ENCODE measurements at regions not wholly inside any gene's neighbourhood (a gene's known extent, or its start where the extent isn't known, plus 50 kb on each side); places are given as distances from the start of the nearest gene placed in this dataset.

DNA sequence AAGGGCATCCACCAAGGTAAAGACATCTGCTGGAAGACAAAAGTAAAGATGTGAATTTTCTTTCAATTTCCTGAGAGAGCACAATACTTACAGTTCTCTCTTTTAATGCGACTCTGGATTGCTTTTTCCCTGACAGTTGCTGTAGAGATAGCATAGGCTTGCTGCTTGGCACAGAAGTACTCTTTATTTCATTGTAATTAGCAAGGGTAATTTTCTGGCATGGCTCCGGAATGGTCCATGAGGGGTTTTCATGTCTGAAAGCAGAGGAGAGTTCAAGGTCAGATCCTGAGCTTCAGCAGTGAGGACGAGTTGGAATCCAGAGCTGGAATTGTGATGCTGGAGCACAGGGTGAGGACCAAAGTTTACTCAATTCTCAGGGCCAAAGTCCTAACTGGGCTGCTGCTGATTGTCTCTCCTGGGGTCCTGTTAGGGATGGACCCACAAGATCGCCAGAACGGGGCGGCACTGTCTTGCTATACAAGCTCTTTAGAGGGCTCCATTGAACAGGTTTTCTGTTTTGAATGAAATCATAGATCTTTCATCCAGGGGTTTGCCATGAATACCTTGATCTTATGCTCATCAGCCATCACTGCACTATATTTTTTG is 190.0 kb upstream of the MKI67 start:
- DNase-seq (ENCODE audit: low read depth, low spot score), result no peak

DNA sequence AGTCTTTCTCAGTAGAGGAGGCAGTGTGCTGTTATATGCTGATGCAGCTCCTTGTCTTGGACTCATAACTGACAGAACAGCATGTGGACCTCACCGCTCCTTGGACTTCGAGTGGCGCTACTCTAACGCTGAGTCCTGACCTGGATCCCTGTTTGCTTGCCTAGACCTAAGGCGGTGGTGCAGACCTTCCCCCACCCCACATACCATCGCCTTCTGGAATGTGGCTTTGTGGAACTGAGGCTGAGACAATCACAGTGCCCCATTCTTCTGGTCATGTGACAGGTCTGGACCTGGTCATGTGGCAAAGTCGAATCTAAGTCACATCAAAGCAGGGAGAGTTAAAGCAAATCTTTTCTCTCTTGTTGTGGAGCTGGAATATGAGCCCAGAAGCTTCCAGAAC is 190.7 kb upstream of the MKI67 start:
- no peak for DNase-seq (ENCODE audit: low read depth, low spot score)

DNA sequence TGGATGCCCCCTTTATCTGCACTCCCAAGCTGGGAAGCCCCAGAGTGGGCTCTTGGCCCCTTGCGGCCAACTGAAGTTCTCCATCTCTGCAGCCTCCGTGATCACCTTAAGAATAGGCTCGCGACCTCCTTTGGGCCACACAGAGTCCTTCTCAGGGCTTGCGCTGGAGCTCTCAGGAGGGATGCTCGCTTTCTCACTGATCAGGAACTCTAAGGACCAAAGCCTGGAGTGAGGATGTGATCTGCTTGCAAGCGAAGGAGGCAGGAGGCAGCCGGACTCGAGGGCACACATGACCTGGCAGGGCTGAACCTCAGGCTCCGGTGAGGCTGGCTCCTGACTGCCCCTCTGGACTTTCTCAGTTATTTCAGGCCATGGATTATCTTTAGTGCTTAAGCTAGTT is 192.1 kb upstream of the MKI67 start:
- no peak for DNase-seq (ENCODE audit: low read depth, low spot score)

DNA sequence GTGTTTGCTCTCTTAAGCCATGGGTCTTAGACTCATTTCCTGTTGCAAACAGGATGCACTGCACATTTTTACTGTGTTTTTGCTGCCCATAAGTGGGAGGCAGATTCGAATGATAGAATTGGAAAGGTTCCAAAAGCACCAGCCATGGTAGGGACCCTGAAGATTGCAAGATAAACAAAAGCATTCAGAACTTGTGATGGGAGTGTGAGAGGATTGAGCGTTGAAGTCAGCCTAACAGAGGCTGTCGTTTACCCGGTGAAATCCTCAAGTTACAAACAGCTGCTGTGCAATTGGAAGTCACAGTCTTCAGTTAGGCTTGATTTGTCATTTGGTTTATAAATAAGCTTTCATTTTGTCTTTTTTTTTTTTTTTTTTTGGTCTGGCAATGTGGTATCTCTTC is 192.7 kb upstream of the MKI67 start:
- DNase-seq (ENCODE audit: low read depth, low spot score), result no peak

- no peak for DNase-seq (ENCODE audit: low read depth, low spot score)
Measured at GRCh38 chr10:128322106-128322505, 195.9 kb upstream of the MKI67 start.

- DNase-seq (ENCODE audit: low read depth, low spot score), result no peak
Measured at GRCh38 chr10:128322950-128323349, 196.7 kb upstream of the MKI67 start.

DNA sequence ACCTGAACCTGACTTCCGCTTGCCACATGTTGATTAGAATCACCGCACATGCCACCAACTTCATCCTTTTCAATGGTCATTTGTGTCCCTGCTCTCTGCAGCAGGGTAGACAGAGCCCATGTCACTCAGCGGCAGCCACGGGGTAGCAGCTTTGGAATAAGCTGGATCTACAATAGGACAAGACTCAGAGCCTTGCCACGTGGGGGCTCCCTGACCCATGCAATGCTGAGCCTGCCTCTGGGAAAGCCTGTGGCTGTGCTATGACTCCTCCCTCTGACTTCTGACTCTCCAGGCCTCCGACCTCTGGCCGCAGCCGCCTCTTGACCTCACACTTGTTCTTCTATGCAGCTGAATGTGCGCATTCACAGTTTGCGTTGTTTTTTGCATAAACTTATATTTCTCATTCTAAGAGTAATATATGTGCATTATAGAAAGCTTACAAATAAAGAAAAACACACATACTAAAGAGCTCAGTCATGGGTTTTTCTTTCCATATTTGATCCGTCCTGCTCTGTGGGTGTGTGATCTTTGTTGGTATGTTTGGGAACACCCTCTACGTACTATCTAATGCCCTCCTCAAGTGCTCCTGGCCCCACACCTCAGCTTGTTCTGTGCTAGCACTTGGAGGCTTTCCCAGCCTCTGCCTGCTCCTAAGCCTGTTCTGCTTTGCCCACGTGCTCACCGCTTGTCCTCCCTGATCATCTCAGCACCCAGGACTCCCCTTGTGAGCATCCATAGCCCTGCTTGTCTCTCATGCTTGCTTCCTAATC is 198.0 kb upstream of the MKI67 start:
- no peak for DNase-seq (ENCODE audit: low read depth, low spot score)

GRCh38 chr10:128325788-128326187 is 199.6 kb upstream of the MKI67 start:
- DNase-seq (ENCODE audit: low read depth, low spot score), result no peak

GRCh38 chr10:128326251-128326650 is 200.0 kb upstream of the MKI67 start:
- no peak for DNase-seq (ENCODE audit: low read depth, low spot score)

DNA sequence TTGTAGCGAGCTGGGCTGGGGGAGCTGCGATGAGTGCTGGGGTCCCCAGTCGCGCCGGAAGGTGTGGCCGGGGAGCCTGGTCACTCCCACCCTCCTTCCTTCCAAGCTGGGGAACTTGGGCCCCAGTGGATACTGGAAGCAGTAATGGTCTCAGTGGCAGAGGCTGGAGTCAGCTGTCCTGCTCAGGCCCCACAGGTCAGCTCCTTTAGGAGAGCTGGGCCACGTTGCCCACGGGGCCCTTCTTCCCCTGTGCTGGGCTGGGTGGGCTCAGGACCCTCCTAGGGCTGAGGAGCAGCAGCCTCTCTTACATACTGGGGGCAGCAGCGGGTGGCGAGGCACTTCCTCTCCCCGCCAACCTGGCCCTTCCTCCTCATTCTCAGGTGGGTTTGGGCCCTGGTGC is 200.6 kb upstream of the MKI67 start:
- DNase-seq (ENCODE audit: low read depth, low spot score), result no peak

DNA sequence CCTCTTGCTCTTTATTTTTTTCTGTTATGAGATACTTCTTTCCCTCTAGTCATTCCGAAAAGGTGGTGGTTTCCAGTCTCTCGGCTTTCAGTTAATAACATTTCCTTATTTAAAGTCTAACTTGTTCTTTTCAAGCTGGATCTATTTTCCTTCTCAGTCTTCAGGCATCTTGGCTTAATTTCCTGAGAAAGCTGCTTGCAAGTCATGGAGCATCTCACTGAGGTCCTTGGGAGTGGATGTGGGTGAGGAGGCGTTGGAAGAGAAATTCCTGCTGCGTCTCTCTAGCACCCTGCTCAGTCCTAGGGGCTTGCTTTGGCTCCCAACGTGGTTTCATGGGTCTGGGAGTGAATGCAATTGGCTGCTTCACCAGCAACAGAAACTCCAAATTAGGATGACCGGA is 210.2 kb upstream of the MKI67 start:
- DNase-seq (ENCODE audit: low read depth, low spot score), result no peak

- DNase-seq (ENCODE audit: low read depth, low spot score), result no peak
Measured at GRCh38 chr10:128337860-128338378, 211.7 kb upstream of the MKI67 start.

- DNase-seq (ENCODE audit: low read depth, low spot score), result no peak
Measured at GRCh38 chr10:128338951-128339350, 212.7 kb upstream of the MKI67 start.

GRCh38 chr10:128339753-128340152 is 213.5 kb upstream of the MKI67 start:
- DNase-seq (ENCODE audit: low read depth, low spot score), result no peak

DNA sequence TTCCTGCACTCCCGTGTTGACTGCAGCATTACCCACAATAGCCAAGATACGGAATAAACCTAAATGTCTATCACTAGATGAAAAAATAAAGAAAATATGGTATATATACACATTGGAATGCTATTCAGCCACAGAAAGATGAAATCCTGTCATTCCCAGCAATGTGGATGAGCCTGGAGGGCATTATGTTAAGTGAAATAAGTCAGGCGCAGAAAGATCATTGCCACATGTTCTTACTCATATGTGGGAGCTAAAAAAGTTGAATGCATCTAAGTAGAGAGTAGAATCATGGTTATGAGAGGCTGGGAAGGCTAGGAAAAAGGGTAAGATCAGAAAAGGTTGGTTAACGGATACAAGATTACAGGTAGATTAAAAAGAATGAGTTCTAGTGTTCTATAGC is 219.1 kb upstream of the MKI67 start:
- DNase-seq (ENCODE audit: low read depth, low spot score), result no peak

DNA sequence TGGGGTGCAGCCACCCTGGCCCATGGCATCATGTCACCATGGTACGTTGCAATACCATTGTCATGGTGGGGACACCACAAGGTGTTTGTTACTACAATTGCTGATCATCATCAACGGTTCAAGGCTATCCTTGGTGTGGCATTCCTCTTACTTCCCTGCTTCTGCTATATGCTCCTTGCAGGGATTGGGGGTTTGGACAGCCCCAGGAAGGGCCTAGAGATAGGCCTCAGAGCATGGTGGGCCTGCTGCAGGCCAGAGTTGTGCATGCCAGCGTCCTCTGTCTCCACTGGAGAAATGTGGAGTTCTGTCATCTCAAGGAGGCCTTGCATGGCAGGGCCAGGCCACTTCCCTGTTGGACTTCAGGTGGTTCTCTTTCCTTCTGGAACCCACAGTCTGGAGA is 234.6 kb upstream of the MKI67 start:
- no peak for DNase-seq (ENCODE audit: low read depth, low spot score)

DNA sequence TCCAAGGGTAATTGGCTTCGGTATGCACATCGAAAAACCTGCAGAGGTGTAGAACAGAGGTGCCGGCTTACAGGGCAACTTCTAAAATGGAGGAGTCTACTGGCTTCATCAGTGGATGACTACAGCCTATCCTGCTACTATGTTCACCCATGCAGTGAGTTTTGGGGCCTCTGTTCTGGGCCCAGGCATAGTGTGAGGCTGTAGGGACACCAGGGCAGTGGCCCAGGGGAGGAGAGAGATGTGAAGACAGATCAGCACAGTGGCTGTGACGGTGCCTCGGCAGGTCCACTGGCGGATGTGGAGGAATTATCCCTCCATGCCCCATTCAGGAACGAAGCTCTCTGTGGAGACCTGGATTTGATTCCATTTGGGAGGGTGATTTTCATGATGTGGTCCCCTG is 235.3 kb upstream of the MKI67 start:
- no peak for DNase-seq (ENCODE audit: low read depth, low spot score)

DNA sequence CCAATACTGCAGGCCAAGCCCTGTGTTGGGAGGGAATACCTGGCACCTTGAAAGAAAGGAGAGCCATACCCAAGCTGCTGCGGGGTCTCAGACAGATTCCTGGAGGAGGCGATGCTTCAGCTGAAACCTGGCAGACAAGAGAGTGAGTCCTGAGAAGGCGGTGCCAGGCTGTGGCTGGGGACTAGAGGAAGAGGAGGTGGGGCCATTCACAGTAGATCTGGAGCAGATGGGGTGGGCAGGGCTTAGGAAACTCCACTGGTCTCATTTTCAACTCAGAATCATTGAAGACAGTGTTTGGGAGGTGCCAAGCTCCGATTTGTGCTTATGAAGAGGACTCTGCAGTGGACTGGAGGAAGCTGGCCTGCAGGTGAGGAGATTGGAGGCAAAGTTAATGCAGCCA is 236.3 kb upstream of the MKI67 start:
- DNase-seq (ENCODE audit: low read depth, low spot score), result no peak

DNA sequence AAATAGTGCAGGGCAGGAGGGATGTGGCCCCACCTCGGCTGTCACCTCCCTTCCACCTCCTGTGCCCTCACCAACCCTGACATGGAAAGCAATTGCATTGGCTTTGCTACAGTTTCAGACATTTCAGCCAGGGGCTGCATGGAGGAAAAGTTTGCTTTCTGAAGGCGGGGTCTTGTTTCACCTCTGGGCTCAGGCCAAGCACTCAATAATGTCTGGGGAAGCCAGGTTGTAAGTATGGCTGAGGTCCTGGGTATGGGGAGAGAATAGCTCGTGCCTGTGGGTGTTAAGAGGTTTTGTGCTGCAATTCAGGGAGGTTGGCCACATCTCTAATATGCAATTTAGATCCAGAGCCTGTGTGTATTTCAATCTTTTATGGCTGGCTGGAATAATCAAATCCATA is 238.4 kb upstream of the MKI67 start:
- no peak for DNase-seq (ENCODE audit: low read depth, low spot score)

DNA sequence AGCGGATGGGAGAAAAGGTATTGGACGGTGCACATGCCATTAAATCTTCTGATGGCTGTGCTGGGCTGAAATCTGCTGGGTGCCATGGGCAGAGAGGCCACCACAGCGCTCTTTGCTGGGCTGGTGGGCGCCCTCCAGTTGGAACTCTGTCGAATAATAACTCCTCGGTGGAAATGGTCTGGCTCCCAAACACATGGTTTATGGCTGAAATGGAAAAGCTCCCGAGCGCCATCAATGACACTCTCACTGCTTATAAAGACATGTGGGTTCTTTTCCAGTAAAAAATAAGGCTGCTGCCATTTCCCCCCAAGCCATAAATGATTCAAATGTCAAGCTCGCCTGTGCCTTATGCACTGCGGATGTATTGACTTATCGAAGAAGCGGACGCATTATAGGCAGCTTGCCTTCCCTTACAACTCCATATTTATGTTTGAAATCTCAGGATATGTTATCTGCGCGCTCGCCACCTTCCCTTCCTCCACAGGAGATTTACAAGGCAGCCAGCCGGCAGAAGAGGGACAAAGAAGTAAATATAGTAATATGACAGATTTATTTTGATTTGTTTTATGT is 239.0 kb upstream of the MKI67 start:
- no peak for DNase-seq (ENCODE audit: low read depth, low spot score)

DNA sequence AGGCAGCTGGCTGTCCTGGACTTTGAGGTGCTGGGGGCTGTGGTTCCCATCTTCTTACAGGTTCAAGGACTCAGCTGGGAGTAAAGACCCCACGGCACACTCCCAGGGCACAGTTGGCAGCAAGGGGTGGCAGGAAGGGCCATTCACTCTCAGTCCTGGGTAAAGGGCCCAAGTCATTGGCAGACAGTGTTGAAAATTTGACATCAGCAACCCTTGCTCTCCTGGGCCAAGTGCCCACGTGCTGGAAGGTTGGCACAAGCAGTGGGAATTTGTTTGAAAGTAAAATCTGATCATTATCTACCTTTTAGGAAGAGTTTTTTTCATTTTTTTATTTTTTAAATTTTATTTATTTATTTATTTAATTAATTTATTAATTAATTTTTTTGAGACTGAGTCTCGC is 241.6 kb upstream of the MKI67 start:
- DNase-seq (ENCODE audit: low read depth, low spot score), result no peak

DNA sequence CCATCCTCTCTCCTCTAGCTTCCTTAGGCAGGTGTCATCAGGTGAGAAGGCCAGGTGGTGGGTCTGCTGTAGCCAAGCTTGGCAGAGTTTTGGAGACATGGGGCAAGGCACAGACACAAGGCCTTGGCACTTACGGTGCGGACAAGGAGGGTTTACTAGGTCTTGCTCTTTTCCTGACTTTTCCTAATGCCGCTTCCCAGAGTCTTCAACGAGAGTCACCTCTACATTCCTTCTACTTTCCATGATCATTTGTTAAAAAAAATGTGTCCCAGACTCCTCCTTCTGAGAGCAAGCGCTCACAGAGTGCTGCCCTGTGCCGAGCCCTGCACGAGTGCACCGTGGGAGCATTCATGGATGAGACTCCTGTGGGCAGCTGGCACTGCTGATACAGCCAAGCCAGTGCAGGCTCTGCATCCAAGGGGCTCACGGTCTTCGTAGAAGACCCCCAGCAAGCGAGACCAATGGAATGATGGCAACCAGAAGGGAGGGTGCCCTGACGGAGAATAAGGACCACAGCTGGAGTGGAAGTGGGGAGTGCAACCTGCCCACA is 243.0 kb upstream of the MKI67 start:
- DNase-seq (ENCODE audit: low read depth, low spot score), result no peak
